Type B pancreatic cell (in vitro differentiated cells): ENCODE measurements at regions not wholly inside any gene's neighbourhood (a gene's known extent, or its start where the extent isn't known, plus 50 kb on each side); places are given as distances from the start of the nearest gene placed in this dataset.

Experiments used
- DNase-seq: peaks from one replicate; pipeline ENCODE4 v3.0.0; 2021; ENCODE audit warnings: mixed read lengths; ENCODE audit not compliant: unreplicated experiment; ENCODE audit errors: extremely low spot score
- H3K27ac Mint-ChIP-seq: 2 replicates; pipeline ENCODE4 v1.8.0; 2021; ENCODE audit warnings: mild to moderate bottlenecking, mixed read lengths
- H3K27me3 Mint-ChIP-seq: 2 replicates; pipeline ENCODE4 v1.8.0; 2021; ENCODE audit warnings: mixed read lengths
- H3K36me3 Mint-ChIP-seq: 2 replicates; pipeline ENCODE4 v1.8.0; 2021; ENCODE audit warnings: mixed read lengths
- H3K4me1 Mint-ChIP-seq: one replicate; pipeline ENCODE4 v1.8.0; 2021; ENCODE audit warnings: mixed read lengths; ENCODE audit not compliant: unreplicated experiment
- H3K4me3 Mint-ChIP-seq: 2 replicates; pipeline ENCODE4 v1.8.0; 2021; ENCODE audit warnings: mild to moderate bottlenecking, mixed read lengths
- H3K9me3 Mint-ChIP-seq: 2 replicates; pipeline ENCODE4 v1.8.0; 2021; ENCODE audit warnings: mixed read lengths
- TF ChIP-seq, protein P1 (sequence below): fragments of 200-600 bp; sonication (generic); conservative IDR thresholded peaks from 2 replicates; pipeline ENCODE4 v1.5.0; 2021; ENCODE audit warnings: antibody characterized with exemption, mild to moderate bottlenecking

DNA sequence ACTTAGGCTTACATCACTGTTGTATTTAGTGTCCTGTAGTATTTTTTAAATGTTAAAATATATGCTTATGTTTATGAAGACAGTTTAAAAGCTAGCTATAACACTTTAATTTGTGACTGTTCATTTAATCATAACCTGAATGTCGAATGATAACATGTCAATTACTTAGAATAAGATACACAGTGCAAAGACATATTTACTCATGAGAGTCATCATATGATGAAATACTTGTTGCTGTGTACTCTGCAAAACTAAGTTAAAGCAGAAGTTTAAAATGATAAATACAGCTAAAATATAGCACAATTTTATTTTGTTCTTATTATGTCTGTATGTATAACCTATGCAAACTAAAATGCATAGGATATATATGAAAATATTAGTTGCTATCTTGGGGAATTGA, 497.4 kb downstream of the FSCB start:
- no peak overlapping the region for H3K4me3 Mint-ChIP-seq
- no peak for DNase-seq
- H3K9me3 Mint-ChIP-seq: no peaks in the 10 kb centered on the region
- no peaks in the 10 kb centered on the region for H3K36me3 Mint-ChIP-seq
- TF ChIP-seq, protein P1, sequence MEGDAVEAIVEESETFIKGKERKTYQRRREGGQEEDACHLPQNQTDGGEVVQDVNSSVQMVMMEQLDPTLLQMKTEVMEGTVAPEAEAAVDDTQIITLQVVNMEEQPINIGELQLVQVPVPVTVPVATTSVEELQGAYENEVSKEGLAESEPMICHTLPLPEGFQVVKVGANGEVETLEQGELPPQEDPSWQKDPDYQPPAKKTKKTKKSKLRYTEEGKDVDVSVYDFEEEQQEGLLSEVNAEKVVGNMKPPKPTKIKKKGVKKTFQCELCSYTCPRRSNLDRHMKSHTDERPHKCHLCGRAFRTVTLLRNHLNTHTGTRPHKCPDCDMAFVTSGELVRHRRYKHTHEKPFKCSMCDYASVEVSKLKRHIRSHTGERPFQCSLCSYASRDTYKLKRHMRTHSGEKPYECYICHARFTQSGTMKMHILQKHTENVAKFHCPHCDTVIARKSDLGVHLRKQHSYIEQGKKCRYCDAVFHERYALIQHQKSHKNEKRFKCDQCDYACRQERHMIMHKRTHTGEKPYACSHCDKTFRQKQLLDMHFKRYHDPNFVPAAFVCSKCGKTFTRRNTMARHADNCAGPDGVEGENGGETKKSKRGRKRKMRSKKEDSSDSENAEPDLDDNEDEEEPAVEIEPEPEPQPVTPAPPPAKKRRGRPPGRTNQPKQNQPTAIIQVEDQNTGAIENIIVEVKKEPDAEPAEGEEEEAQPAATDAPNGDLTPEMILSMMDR: no peak
- H3K27me3 Mint-ChIP-seq: no peaks in the 10 kb centered on the region
- no peak overlapping the region for H3K27ac Mint-ChIP-seq
- no peaks in the 10 kb centered on the region for H3K4me1 Mint-ChIP-seq

DNA sequence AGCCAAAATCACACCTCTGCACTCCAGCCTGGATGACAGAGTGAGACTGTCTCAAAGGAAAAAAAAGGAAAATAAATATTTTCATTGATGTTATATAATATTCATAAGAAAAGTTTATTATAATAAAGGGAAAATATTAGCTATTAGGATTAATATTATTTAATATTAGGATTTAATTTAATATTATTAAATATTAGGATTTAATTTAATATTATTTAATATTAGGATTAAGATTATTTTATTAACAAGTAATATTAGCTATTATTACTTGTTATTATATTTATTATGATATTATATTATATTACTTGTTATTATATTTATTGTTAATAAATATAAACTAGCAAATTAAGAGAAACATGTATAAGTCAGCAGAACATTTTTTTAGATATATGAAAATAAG, 518.1 kb downstream of the FSCB start:
- TF ChIP-seq, protein P1: no peak
- no peak overlapping the region for H3K4me3 Mint-ChIP-seq
- no peaks in the 10 kb centered on the region for H3K9me3 Mint-ChIP-seq
- no peak overlapping the region for H3K27ac Mint-ChIP-seq
- no peaks in the 10 kb centered on the region for H3K27me3 Mint-ChIP-seq
- DNase-seq: no peak
- no peaks in the 10 kb centered on the region for H3K4me1 Mint-ChIP-seq
- H3K36me3 Mint-ChIP-seq: no peaks in the 10 kb centered on the region

DNA sequence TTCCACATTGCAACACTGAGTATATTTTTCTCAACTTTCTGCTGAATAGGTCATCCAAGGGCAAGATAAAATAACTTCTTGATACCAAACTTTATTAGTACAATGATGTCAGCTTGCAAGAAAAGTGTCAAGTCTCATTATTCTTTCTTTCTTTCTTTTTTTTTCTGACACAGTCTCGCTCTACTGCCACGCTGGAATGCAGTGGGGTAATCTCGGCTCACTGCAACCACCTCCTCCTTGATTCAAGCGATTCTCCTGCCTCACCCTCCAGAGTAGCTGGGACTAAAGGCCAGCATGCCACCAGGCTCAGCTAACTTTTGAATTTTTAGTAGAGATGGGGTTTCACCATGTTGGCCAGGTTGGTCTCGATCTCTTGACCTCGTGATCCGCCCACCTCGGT, 523.4 kb downstream of the FSCB start:
- peaks cover 6% of the 10 kb centered on the region for H3K9me3 Mint-ChIP-seq
- H3K4me3 Mint-ChIP-seq: no peak overlapping the region
- TF ChIP-seq, protein P1: no peak
- H3K27ac Mint-ChIP-seq: no peak overlapping the region
- H3K27me3 Mint-ChIP-seq: no peaks in the 10 kb centered on the region
- DNase-seq: no peak
- no peaks in the 10 kb centered on the region for H3K36me3 Mint-ChIP-seq
- H3K4me1 Mint-ChIP-seq: no peaks in the 10 kb centered on the region

DNA sequence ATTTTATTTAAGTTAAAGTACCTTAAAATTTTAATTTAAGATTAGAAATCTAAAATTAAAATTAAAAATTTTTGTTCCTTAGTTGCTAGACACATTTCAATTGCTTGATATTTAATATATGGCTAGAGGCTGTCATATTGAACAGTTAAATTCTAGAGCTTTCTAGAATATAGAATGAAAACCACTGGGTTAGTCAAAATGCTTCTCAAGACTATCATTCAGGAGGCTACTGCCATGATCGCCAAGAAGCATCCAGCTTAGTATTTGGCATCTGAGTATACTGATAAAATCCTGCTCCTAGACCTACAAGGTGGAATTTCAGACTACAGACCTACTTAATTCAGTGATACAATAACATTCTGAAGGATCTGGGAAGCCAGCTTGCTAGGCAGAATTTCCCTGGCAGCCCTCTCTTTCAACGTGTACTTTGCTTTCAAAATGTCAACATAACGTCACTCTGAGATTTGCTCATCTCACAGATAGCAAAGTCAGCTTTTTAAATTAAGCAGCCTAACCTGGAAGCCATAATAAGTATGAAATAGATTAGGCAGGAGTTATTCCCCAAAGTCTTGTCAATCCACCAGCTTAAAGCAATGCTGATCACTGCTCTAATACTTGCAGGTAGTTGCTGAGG, 525.8 kb downstream of the FSCB start:
- Mint-ChIP-seq H3K27me3 (no peaks in the 10 kb centered on the region), H3K9me3 (peaks cover 8% of the 10 kb centered on the region), H3K36me3 (no peaks in the 10 kb centered on the region), H3K4me1 (no peaks in the 10 kb centered on the region), H3K27ac (no peak overlapping the region), H3K4me3 (no peak overlapping the region)
- TF ChIP-seq, protein P1: no peak
- no peak for DNase-seq

DNA sequence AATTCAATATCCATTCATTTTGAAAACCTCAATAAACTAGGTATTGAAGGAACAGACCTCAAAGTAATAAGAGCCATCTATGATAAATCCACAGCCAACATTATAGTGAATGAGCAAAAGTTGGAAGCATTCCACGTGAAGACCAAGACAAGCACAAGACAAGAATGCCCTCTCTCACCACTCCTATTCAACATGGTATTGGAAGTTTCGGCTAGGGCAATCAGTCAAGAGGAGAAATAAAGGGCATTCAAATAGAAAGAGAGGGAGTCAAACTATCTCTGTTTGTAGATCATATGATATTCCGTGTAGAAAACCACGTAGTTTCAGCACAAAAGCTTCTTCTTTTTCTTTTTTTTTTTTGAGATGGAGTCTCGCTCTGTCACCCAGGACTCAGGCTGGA, 550.3 kb downstream of the FSCB start:
- no peaks in the 10 kb centered on the region for H3K36me3 Mint-ChIP-seq
- TF ChIP-seq, protein P1: no peak
- H3K27ac Mint-ChIP-seq: no peak overlapping the region
- DNase-seq: no peak
- H3K9me3 Mint-ChIP-seq: no peaks in the 10 kb centered on the region
- H3K4me1 Mint-ChIP-seq: no peaks in the 10 kb centered on the region
- H3K27me3 Mint-ChIP-seq: no peaks in the 10 kb centered on the region
- no peak overlapping the region for H3K4me3 Mint-ChIP-seq

DNA sequence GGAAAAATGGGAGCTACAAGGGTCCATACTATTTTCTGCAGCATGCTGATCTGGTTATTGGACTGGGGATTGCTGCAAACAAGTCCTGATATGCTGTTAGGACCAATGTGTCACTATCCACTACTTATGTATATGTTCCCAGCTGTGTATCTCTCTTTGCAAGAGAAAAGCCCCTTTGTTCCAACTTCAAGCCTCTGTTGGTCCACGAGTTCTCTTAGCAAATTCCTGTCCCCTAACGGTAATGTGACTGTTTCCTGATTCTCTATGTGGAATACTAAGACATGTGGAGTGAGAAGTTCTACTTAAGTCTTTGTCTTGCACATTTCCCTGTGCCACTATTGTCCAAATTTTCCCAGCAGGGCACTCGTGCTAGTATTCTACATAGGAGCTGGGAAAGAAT, 557.7 kb downstream of the FSCB start:
- TF ChIP-seq, protein P1: no peak

More for the DNA sequence above, 557.7 kb downstream of the FSCB start:
- H3K27ac Mint-ChIP-seq: no peak overlapping the region
- H3K36me3 Mint-ChIP-seq: no peaks in the 10 kb centered on the region
- no peaks in the 10 kb centered on the region for H3K9me3 Mint-ChIP-seq
- H3K27me3 Mint-ChIP-seq: no peaks in the 10 kb centered on the region
- no peaks in the 10 kb centered on the region for H3K4me1 Mint-ChIP-seq
- DNase-seq: no peak
- no peak overlapping the region for H3K4me3 Mint-ChIP-seq
